ENCODE measurements at regions not wholly inside any gene's neighbourhood (a gene's known extent, or its start where the extent isn't known, plus 50 kb on each side); places are given as distances from the start of the nearest gene placed in this dataset.

DNA sequence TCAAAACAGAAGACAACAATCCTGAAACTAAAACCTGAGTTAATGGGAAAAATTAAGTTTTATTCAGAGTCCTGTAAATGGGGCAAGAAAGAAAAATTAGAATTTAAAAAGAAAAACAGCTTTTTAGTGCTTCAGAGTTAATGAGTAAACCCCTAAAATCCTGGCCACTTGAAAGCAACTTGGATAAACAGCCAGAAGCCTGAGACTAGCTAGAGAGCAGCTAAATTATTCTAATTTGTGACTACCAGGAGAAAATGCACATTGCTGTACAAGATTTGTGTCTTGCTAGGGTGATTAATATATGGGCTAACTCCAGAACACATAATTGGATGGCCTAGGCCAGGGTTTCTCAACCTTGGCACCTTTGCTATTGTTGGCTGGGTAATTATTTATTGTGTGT, 62.4 kb upstream of the ARG1 start:
- Histone ChIP-seq H3K4me1 (no peaks in the 10 kb centered on the region), H3K4me3 (no peak overlapping the region), H3K4me2 (no peak overlapping the region), H3K27ac (no peak overlapping the region), H3K9me3 (no peaks in the 10 kb centered on the region)
- TF ChIP-seq NFE2L2 (conservative IDR thresholded peaks at IDR 0.05; ENCODE audit: low read length) = no peak
- no peak for TF ChIP-seq NPAS2 (CRISPR knock-in tag; IDR thresholded peaks at IDR 0.05; ENCODE audit: borderline replicate concordance)
- TF ChIP-seq HES2 (IDR thresholded peaks at IDR 0.05) = no peak
- no peak for TF ChIP-seq ZSCAN20 (CRISPR knock-in tag; IDR thresholded peaks at IDR 0.05)
- no peak for TF ChIP-seq ZNF302 (CRISPR knock-in tag; IDR thresholded peaks at IDR 0.05)
- TF ChIP-seq HOXB5 (CRISPR knock-in tag; IDR thresholded peaks at IDR 0.05) = no peak
- no peak for TF ChIP-seq RNF2 (IDR thresholded peaks at IDR 0.05; ENCODE audit: borderline replicate concordance, low read depth)
- no peak for TF ChIP-seq MAX (IDR thresholded peaks at IDR 0.05)
- TF ChIP-seq CHD2 (IDR thresholded peaks at IDR 0.05; ENCODE audit: low read length, partially characterized antibody) = no peak
- TF ChIP-seq ZFP36 (IDR thresholded peaks at IDR 0.05; ENCODE audit: borderline replicate concordance, partially characterized antibody) = no peak
- no peak for TF ChIP-seq RAD21 (conservative IDR thresholded peaks at IDR 0.05 in 1 of 2, IDR thresholded peaks at IDR 0.05 in 1 of 2)
- no peak for TF ChIP-seq RFX5 (IDR thresholded peaks at IDR 0.05)
- no peak for TF ChIP-seq CEBPB (IDR thresholded peaks at IDR 0.05)
- TF ChIP-seq, protein P1, sequence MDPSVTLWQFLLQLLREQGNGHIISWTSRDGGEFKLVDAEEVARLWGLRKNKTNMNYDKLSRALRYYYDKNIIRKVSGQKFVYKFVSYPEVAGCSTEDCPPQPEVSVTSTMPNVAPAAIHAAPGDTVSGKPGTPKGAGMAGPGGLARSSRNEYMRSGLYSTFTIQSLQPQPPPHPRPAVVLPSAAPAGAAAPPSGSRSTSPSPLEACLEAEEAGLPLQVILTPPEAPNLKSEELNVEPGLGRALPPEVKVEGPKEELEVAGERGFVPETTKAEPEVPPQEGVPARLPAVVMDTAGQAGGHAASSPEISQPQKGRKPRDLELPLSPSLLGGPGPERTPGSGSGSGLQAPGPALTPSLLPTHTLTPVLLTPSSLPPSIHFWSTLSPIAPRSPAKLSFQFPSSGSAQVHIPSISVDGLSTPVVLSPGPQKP (IDR thresholded peaks at IDR 0.05; ENCODE audit: low read depth, low read length) = no peak
- no peak for TF ChIP-seq CHD4 (IDR thresholded peaks at IDR 0.05; ENCODE audit: borderline replicate concordance)
- no peak for TF ChIP-seq MYC (IDR thresholded peaks at IDR 0.05; ENCODE audit: borderline replicate concordance, low read length)
- TF ChIP-seq FOSB (CRISPR knock-in tag; IDR thresholded peaks at IDR 0.05) = no peak
- no peak for TF ChIP-seq BHLHE40 (IDR thresholded peaks at IDR 0.05; ENCODE audit: low read depth, low read length)
- no peak for TF ChIP-seq FOXS1 (CRISPR knock-in tag; IDR thresholded peaks at IDR 0.05)
- TF ChIP-seq JUN (IDR thresholded peaks at IDR 0.05) = no peak
- DNase-seq (ENCODE audit: low read depth in 1 of 2, low spot score in 1 of 2) = no peak
- POLR2A ChIA-PET = no interaction called here
- CTCF ChIA-PET = interaction anchor here (2.0 kb wide), 1 partner anchor 9 kb away, joined by 5 read pairs; no protein-coding TSS in a partner anchor
- no peak for ATAC-seq
- FAIRE-seq = no peak

- H3K27ac ChIP-seq = no peak overlapping the region
- 26% methylated on average over 2 of the region's 2 CpGs for WGBS (ENCODE audit: missing lambda C conversion rate)
- peak overlapping the region; percentile 42; the same call in 1 of the 3 replicates for H3K4me2 ChIP-seq
- no peaks in the 10 kb centered on the region for H3K9me3 ChIP-seq
- FAIRE-seq = no peak
- TF ChIP-seq, protein P2, sequence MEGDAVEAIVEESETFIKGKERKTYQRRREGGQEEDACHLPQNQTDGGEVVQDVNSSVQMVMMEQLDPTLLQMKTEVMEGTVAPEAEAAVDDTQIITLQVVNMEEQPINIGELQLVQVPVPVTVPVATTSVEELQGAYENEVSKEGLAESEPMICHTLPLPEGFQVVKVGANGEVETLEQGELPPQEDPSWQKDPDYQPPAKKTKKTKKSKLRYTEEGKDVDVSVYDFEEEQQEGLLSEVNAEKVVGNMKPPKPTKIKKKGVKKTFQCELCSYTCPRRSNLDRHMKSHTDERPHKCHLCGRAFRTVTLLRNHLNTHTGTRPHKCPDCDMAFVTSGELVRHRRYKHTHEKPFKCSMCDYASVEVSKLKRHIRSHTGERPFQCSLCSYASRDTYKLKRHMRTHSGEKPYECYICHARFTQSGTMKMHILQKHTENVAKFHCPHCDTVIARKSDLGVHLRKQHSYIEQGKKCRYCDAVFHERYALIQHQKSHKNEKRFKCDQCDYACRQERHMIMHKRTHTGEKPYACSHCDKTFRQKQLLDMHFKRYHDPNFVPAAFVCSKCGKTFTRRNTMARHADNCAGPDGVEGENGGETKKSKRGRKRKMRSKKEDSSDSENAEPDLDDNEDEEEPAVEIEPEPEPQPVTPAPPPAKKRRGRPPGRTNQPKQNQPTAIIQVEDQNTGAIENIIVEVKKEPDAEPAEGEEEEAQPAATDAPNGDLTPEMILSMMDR (IDR thresholded peaks at IDR 0.05) = peak; percentile 42
- TF ChIP-seq RAD21 (conservative IDR thresholded peaks at IDR 0.05 in 1 of 2, IDR thresholded peaks at IDR 0.05 in 1 of 2) (peak; percentile 24 to 31; a peak in 3 of 5 replicates), RFX5 (IDR thresholded peaks at IDR 0.05) (no peak), ZC3H11A (IDR thresholded peaks at IDR 0.05) (no peak), KDM1A (IDR thresholded peaks at IDR 0.05; ENCODE audit: low read depth) (no peak), E2F6 (IDR thresholded peaks at IDR 0.05; ENCODE audit: borderline replicate concordance, low read depth) (no peak), SMC3 (IDR thresholded peaks at IDR 0.05) (0 out of 3 replicates have a peak, but pooled peaks have one; percentile 16), ESRRA (IDR thresholded peaks at IDR 0.05; ENCODE audit: borderline replicate concordance, low read length) (no peak), KDM5A (IDR thresholded peaks at IDR 0.05) (no peak)
- peak; percentile 85 to 92 for ATAC-seq
- DNase-seq (ENCODE audit: low read depth in 1 of 2, low spot score in 1 of 2) = peak; percentile 7 to 52
- POLR2A ChIA-PET = no interaction called here
- CTCF ChIA-PET = interaction anchor here (0.8 to 3.0 kb wide), 5 partner anchors 9 to 336 kb away, joined by 4 to 26 read pairs (median 5); no protein-coding TSS in a partner anchor
- no peaks in the 10 kb centered on the region for H3K4me1 ChIP-seq
- H3K4me3 ChIP-seq = no peak overlapping the region
These were observed 53.2 kb upstream of the ARG1 start for GRCh38 chr6:131519670-131520436.

All from A549 (cell line).